NOMO-1 treated with DMSO at 0.1 percent for 48 hours (cell line): ENCODE measurements at regions not wholly inside any gene's neighbourhood (a gene's known extent, or its start where the extent isn't known, plus 50 kb on each side); places are given as distances from the start of the nearest gene placed in this dataset.
A peak's percentile ranks its signal among the peaks of the same experiment; 100 is the strongest.
"Not testable (repeated sequence)": the region's sequence is repeated elsewhere in the genome, so short reads cannot be mapped to it uniquely, and the experiment has no call there.

Experiments
- DNase-seq: peaks from one replicate; lab custom pipeline; 2025; ENCODE audit not compliant: unreplicated experiment; lab: John Stamatoyannopoulos, UW

DNA sequence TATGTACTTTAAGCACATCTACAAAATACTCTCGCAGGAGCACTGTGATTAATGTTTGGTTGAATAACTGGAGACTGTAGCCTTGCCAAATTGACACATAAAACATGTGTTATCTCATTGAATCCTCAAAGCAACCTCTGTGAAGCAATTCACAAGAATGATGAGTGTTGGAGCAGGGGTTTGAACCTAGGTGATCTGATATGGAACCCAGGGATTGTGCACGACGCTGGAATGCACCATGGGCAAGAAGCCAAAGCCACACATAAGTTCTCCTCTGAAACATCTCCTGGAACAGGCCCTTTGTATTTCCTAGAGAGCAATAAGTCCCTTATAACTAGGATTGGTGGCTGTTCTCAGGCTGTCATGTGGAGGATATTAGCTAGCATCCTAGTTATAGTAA lies 124.6 kb upstream of the IVNS1ABP start:
- no peak for DNase-seq

DNA sequence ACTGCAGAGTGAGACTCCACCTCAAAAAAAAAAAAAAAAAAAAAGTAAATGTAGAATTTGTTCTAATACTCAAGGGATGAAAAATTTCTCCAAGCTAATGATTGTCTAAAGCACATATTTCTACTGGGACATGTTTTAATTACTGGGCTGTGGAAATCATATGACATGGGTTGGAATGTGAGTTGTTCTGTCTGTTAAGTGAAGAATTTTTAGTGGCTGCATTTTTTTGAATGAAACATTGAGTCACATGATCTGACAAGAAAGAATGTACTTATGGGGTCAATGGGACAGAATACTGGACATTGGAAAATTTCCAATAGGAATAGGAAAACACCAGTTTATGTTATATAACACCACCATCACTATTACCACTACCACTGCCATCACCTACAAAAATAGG lies 123.8 kb upstream of the IVNS1ABP start:
- DNase-seq: no peak

DNA sequence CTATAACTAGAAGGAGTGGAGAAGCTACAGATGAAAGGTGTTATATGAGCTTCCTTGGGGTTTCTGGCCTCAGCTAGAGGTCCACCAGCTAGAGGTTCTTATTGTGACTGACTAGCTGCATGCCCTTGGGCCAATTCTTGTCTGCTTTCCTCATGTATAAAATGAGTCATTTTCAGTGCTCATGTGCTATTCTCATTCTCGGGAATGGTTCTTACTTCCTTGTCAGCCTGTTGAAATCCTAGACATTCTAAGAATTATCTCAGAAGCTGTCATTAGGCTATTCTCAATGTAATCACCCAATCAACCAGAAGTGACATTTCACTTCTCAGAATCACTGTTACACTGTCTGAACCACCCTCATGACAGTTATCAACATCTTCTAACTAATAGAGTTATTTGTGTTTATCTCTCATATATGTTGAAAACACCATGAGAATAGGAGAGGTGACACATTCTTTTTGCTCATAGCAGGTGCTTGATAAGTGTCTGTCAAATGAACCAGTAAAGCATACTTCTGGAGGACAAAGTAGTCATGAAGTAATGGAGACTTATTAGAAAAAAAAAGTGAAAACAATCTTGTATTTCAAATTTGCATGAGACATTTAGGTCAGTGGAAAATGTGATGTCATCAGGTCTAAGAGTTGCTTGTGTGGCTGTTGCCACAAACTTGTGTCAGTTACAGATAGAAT lies 122.8 kb upstream of the IVNS1ABP start:
- peak; percentile 15 for DNase-seq

DNA sequence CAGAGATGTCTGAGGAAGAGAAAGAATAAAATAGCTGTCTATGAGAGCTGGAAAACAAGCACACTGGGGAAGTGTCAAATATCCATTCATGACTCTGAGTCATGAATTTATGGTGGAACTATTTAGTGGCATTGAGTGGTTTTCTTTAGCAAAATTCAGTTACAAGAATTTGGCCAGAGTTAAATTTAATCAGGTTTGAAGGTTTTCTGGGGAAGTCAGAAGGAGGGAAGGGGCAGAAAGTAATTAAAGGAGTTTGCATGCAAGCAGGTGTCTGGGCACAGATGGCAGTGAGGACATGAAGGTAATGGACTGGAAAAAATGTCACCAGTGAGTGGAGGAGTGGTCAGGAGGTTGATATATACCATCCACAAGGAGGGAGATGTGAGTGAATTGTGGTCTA lies 121.9 kb upstream of the IVNS1ABP start:
- DNase-seq: peak; percentile 24

DNA sequence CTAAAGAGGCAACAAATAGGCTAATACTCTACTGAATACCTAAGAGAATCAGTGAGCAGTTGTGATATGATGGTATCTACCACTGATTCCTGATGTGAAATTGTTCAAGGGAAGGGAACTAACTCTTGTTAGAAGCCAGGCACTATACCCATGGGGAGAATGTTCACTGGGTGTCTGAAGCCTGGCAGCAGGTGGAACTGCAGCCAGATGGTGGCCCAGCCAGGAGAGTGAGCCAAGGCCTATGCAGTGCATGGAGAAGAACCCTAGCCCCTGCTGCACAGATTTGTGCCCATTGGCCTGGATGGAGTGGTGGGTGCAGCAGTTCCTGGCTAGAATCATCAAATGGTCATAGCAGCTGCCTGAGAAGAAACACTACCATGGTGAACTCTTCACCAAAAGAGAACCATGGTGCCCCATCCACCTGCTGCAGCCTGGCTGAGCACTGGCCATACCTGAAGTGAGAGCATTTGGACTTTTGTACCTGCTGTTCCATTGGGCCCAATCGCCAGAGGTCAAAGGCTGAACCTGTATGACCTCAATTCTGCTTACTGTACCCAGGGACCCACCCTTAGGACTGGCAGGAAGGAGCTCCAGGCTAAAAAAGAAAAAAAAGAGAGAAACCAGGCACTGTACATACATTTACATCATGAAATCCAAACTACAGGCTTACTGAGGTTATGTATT lies 118.8 kb upstream of the IVNS1ABP start:
- no peak for DNase-seq

DNA sequence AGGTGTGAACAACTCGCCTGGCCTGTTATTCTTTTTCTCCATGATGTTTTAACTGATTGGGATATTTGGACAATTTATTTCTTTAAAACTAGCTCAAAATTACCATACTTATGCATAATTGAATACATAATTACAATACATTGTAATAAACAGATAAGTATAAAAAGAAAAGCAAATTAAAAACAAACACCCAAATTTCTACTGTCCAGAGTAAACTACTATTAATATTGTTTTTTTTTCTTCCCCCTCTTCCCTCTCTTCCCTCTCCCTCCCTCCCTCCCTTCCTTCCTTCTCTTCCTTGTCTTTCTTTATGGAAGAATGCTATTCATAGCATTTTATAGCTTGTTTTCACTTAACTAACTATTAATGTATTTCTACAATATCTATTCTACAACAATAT lies 117.7 kb upstream of the IVNS1ABP start:
- DNase-seq: no peak

DNA sequence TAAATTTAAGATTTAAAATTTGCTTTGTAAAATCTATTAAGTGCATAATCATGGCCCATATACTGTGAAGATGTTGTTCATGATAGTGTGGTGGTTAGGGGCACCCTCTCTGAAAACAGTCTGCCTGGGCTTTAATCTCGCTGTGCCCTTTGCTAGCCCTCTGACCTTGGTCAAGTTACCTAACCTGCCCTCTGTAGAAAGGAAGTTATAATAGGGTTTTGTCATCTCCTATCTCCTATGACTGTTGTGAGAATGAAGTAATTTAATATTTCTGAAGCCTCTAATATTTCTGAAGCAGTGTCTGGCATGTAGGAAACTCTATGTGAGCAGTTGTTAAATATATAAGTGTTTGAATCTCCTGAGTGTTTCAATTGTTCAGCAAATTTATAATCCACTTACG lies 116.6 kb upstream of the IVNS1ABP start:
- no peak for DNase-seq

DNA sequence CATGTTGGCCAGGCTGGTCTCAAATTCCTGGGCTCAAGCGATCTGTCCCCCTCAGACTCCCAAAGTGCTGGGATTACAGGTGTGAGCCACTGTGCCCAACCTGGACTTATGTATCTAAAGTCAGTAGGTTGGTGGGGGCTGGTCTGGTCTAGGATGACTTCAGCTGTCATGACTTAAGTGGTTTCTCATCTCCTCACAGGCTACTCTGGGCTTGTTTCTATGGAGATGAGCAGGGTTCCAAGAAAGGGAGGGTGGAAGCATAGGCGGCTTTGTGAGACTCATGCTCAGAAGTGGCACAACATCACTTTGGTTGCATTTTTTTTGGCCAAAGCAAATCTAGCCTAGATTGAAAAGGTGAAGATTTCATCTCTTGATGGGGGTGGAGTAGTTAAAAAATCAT lies 115.9 kb upstream of the IVNS1ABP start:
- DNase-seq: no peak

DNA sequence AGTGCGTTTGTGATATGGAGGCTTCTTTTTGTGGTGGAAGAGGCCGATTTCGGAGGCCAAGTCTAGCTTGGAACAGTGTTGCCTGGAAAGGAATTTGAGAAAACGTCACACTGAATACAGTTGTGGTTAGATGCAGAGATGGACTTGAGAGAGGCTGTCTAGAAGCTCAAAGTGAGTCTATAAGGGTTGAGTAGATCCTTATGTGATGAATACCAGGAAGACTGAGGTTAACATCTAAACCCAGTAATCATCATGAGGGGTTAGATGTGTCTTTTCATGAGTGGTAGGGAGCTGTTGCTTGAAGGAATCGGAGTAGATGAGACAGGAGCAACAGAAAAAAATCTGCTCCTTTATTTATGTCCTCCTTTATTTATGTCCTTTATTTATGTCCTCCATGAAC lies 114.6 kb upstream of the IVNS1ABP start:
- no peak for DNase-seq

DNA sequence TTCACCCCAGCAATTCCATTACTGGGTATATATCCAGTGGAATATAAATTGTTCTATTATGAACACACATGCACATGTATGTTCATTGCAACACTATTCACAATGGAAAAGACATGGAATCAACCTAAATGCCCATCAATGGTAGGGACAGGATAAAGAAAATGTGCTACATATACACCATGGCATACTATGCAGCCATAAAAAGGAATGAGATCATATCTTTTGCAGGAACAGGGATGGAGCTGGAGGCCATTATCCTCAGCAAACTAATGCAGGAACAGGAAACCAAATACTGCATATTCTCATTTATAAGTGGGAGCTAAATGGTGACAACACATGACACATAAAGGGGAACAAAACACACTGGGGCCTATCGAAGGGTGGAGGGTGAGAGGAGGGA lies 112.6 kb upstream of the IVNS1ABP start:
- DNase-seq: not testable (repeated sequence)

DNA sequence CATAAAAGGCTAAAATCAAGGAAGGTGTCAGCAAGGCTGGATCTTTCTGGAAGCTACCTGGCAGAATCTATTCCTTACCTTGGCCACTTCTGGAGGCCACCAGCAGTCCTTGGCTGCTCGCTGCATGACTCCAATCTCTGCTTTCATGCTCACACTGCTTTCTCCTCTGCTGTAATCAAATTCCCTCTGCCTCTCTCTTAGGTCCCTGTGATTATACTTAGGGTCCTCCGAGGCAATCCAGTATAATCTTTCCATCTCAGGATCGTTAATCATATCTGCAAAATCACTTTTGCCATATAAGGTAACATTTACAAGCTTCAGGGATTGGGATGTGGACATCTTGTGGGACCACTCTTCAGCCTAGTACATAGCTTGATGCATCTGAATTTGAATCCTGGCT lies 110.7 kb upstream of the IVNS1ABP start:
- no peak for DNase-seq

DNA sequence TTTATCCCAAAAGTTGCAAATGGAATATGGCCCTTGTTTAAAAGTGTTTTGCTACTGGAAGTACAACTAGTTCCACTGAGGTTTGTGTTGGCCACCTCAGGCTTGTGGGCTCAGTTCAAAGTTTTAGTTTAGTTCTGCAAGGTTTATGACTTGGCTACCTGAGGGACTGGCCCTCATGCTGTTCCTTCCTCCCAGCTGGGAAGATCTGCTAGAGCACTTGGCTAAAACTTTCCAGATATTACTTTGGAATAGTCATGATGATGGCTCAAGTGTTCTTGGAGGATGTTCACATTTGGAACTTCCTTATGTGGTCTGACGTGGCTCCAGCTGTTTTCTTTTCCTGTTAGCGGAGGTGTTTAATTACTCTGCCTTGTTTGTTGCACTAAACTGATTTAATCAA lies 110.2 kb upstream of the IVNS1ABP start:
- DNase-seq: no peak

DNA sequence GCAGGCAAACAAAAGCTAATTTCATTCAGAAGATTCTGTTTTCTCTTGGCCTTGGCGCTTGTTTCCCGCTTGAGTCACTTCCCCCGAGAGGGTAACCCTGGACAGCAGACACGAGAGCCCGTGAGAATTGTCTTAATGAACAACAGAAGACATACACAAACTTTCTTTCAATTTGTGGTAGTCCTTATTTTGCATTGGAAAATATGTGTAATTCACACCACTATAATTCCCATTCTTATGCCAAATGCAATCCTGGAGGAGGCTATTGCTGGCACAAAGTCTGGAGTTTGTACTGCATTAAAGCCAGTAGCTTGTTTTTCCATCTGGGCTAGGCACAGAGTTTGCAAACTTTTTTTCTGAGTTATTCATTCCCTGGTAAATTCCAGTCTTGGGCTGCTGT lies 109.8 kb upstream of the IVNS1ABP start:
- peak; percentile 55 for DNase-seq

DNA sequence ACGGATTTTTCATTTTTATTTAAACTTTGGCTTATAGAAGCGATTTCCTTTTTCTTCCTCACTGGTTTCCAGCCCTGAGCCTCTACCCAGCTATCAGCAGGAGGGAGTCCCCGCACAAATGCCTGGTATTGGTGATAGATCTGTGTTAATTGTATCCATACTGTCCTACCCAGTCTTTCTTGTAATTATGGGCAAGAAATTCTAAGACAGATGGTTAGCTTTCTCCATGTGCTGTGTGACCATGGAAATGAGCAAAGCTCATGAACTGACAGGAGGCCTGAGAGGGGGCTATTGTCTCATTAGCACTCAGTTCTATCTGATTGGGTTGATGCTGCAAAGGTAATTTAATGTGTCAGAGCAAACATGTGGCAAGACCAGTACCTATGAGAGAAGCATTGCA lies 108.1 kb upstream of the IVNS1ABP start:
- no peak for DNase-seq

DNA sequence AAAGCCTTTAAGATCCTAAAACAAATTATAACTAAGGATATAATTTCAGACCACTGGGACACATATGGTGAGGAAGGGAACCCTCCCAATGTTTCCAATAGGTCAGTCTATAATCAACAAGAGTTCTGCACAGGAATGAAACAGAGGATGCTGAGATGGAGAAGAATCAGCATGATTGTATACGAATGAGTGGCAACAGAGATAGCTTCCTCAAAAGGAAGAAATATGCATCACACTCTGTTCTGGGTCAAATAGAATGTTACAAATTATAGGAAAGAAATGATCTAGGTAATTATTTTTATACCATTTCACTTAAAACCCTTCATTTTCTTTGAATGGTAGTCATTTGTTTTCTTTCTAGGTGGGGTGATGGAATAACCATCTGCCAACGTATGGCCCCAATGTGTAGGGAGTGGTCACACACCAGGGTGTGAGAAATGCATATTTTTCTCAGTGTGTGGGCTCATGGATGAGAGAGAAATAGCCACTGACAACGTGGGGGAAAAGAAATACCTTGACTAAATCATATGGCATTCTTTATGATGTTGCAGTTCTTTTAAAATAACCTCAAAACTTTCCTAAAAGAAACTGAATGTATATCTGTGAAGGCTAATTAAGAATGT lies 104.6 kb upstream of the IVNS1ABP start:
- DNase-seq: no peak

DNA sequence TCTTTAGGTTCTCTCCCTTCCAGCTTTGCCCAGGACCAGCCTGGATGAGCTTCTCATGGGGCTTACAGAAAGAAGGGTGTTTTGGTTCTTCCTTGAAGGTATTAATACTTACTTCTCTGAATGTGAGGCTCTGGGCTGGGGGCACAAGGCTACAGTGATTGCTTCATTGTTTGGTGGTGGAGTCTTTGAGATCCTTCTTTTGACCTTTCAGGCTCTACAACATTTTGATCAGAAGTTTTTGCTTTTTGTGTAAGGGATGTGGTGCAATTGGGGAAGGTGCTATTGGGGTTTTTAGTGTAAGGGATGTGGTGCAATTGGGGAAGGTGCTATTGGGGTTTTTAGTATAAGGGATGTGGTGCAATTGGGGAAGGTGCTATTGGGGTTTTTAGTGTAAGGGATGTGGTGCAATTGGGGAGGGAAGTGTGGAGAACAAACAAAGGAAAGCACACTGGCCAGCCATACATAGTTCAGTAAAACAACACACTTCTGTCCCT lies 103.6 kb upstream of the IVNS1ABP start:
- DNase-seq: peak; percentile 53

DNA sequence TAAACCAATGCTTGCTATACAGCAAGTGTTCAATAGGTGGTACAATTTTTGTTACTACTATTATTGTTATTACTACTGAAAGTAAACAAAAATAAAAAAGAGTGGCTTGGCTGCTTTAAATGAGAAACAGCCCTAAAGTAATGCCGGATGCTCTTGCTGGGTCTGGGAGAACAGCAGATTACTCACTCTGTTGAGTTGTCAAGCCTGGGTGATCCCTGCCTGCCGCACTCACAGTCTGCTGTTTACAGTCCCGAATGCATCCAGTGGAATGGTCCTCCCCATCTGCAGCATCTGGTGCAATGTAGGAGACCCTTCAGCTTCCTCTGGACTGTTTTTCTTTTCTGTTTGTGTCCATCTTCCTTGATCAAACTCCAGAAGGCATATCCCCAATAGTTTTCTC lies 102.7 kb upstream of the IVNS1ABP start:
- DNase-seq: no peak

DNA sequence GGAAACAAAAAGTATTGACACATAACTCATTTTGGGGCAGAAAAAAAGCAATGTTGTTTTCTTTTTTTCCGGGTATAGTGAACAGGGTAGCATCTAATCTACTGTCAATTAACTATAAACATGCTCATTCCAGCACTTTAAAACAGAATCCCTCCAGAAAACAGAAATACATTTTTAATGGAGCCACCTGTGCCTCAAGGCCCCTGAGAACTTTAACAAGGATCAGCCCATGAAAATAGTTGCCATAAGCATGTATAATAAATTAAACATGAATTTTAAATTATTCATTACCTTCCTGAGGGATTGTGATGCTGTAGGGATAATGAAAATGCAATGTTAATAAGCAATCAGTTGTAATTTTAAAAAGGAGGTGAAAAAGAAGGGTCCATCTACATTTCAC lies 101.4 kb upstream of the IVNS1ABP start:
- DNase-seq: no peak

DNA sequence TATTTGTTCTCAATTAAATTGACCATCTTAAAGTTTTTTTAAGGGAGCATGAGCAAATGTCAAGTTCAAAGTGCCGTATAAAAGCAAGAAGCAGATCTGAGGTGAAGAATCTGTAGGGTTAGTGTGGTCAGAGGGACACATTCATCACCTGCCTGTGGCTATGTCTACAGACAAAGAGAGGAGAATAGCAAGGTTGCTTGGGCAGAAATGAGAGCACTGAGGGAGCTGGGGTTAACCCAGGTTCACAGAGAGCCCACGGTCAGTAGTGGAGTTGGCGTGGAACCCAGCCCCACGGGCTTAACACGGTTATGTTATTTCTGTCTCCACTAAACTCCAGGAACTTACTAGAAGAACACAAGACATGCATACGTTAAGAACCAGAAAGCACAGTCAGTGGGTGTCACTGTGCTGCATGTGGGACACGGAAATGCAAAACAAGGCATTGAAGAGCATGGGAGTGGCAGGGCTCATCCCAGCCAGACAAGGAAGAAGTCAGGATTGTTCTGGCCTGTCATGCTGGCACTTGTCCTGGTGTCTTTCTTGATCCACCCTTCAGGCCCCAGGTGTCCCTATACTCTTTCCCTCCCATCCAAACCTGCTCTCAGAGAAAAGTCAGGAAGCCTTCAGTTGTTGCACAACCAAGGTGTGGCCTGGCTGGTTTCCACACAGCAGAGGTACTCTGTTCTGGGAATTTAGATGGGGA lies 95.5 kb upstream of the IVNS1ABP start:
- no peak for DNase-seq

DNA sequence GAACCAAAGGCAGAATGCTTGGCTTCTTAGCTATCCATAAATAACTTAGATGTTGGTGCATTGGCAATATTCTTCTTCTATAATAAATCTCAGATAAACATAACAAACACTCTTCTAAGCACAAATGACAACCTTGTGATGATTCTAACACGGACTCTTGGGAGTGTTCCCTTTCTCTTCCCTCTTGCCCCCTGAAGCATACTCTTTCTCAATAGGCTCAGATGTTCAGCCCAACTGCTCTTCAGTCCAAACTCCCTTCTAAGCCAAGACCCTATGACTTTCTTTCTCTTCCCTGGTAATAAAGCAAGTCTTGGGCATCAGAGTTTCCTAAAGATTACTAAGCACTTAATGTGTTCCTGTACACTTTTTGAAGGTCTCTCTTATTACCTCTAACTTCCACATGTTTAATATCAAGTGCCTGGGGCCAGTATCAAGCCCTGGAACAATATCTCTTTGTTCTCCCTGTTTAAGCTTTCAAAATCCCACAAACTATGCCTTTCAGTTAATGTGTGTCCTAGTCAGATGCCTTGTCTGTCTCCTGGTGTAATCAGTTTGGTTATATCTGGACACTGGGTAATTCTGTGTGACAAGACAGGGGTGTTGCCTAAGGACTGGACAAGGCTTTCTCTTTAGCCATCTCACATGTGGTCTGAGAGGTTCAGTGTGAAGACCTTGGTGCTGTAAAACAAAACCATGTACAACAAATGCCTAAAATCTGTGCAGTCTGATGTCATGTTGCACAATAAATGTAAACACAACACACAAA lies 92.9 kb upstream of the IVNS1ABP start:
- no peak for DNase-seq

DNA sequence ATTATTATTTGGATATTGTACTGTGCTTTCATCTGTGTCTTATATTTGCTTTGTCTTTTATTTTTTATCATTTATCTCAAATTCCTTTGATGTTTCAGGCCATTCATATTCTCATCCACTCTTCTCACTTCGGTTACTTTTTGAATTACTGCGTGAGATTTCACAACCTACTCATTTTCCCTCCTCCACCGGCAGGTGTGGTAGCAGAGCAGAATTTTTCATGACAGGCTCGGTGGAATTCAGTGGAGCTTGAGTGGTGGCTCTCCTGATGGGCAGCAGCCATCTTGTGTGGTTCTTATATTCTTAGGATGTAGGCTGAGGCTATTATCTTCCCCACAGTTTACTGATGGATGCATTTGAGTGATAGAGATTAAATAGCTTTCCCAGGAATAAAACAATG lies 92.3 kb upstream of the IVNS1ABP start:
- no peak for DNase-seq
